Neural cell (in vitro differentiated cells): ENCODE measurements at regions not wholly inside any gene's neighbourhood (a gene's known extent, or its start where the extent isn't known, plus 50 kb on each side); places are given as distances from the start of the nearest gene placed in this dataset.

Source experiments
- H2AFZ ChIP-seq: fragments of 200-600, 300-800 bp; sonication (generic), shearing (Covaris generic); 2 replicates; pipeline ENCODE4 v1.6.0; 2014; ENCODE audit warnings: low read depth, mild to moderate bottlenecking, antibody characterized with exemption, low read length, moderate library complexity
- H3F3A ChIP-seq: fragments of 200-600 bp; shearing (Covaris generic); 2 replicates; pipeline ENCODE4 v1.6.1; 2016; ENCODE audit warnings: mild to moderate bottlenecking, moderate library complexity, mixed read lengths, antibody characterized with exemption, low read length; ENCODE audit not compliant: insufficient read depth, poor library complexity, severe bottlenecking
- H3K27ac ChIP-seq: fragments of 200-600, 300-800 bp; sonication (generic), shearing (Covaris generic); 2 replicates; pipeline ENCODE4 v1.5.1; 2014; ENCODE audit warnings: mild to moderate bottlenecking, low read length, moderate library complexity
- H3K27me3 ChIP-seq: fragments of 300-800, 200-600 bp; sonication (generic), shearing (Covaris generic); 2 replicates; pipeline ENCODE4 v1.6.0; 2014; ENCODE audit warnings: mild to moderate bottlenecking, low read depth, low read length, moderate library complexity; ENCODE audit not compliant: insufficient read depth
- H3K36me3 ChIP-seq: fragments of 300-800, 200-600 bp; sonication (generic), shearing (Covaris generic); 2 replicates; pipeline ENCODE4 v1.5.1; 2014; ENCODE audit warnings: mild to moderate bottlenecking, antibody characterized with exemption, low read length, moderate library complexity; ENCODE audit not compliant: insufficient read depth
- H3K4me2 ChIP-seq: fragments of 300-800, 200-600 bp; sonication (generic), shearing (Covaris generic); 2 replicates; pipeline ENCODE4 v1.6.0; 2014; ENCODE audit warnings: mild to moderate bottlenecking, low read length
- H3K4me3 ChIP-seq: fragments of 300-800, 200-600 bp; sonication (generic), shearing (Covaris generic); 2 replicates; pipeline ENCODE4 v1.5.1; 2014; ENCODE audit warnings: mild to moderate bottlenecking, low read length, moderate library complexity
- H3K79me2 ChIP-seq: fragments of 200-600 bp; shearing (Covaris generic); replicated peaks from 2 replicates; pipeline ENCODE4 v1.6.0; 2014; ENCODE audit warnings: mild to moderate bottlenecking, low read length, moderate library complexity; ENCODE audit not compliant: insufficient read depth
- H3K9ac ChIP-seq: fragments of 300-800, 200-600 bp; sonication (generic), shearing (Covaris generic); 2 replicates; pipeline ENCODE4 v1.6.1; 2016; ENCODE audit warnings: mild to moderate bottlenecking, low read length, mixed read lengths
- H3K9me2 ChIP-seq: fragments of 200-600 bp; shearing (Covaris generic); 2 replicates; pipeline ENCODE4 v1.6.1; 2016; ENCODE audit warnings: mild to moderate bottlenecking, low read length, mixed read lengths; ENCODE audit not compliant: insufficient read depth
- H3K9me3 ChIP-seq: fragments of 200-600, 300-800 bp; sonication (generic), shearing (Covaris generic); 2 replicates; pipeline ENCODE4 v1.6.1; 2016; ENCODE audit warnings: mild to moderate bottlenecking, mixed run types, low read length, moderate library complexity, mixed read lengths
- H4K20me1 ChIP-seq: fragments of 200-600 bp; shearing (Covaris generic); 2 replicates; pipeline ENCODE4 v1.6.1; 2016; ENCODE audit warnings: mild to moderate bottlenecking, mixed run types; ENCODE audit not compliant: insufficient read depth
- EP300 ChIP-seq: fragments of 450-650 bp; conservative IDR thresholded peaks from 2 replicates; pipeline ENCODE4 v1.6.1; 2014; ENCODE audit warnings: antibody characterized with exemption, mild to moderate bottlenecking, moderate library complexity; ENCODE audit not compliant: poor library complexity, severe bottlenecking
- EZH2 ChIP-seq: fragments of 200-600, 300-800 bp; shearing (Covaris generic), sonication (generic); IDR thresholded peaks from 2 replicates; pipeline ENCODE4 v1.6.1; 2014; ENCODE audit warnings: antibody characterized with exemption, low read length, borderline replicate concordance, mild to moderate bottlenecking; ENCODE audit not compliant: insufficient read depth, poor library complexity, severe bottlenecking
- MXI1 ChIP-seq: fragments of 450-650 bp; conservative IDR thresholded peaks from 2 replicates; pipeline ENCODE4 v1.6.1; 2014; ENCODE audit warnings: antibody characterized with exemption, mild to moderate bottlenecking; ENCODE audit not compliant: poor library complexity, severe bottlenecking
- POLR2AphosphoS5 ChIP-seq: IDR thresholded peaks from 2 replicates; pipeline ENCODE4 v1.6.1; 2012
- RAD21 ChIP-seq: fragments of 450-650 bp; conservative IDR thresholded peaks from 2 replicates; pipeline ENCODE4 v1.6.1; 2014; ENCODE audit warnings: antibody characterized with exemption, mild to moderate bottlenecking, moderate library complexity
- SMC3 ChIP-seq: fragments of 450-650 bp; conservative IDR thresholded peaks from 2 replicates; pipeline ENCODE4 v1.6.1; 2014; ENCODE audit warnings: antibody characterized with exemption, mild to moderate bottlenecking, moderate library complexity; ENCODE audit not compliant: poor library complexity
- TAF1 ChIP-seq: IDR thresholded peaks from 2 replicates; pipeline ENCODE4 v1.6.1; 2012; ENCODE audit warnings: low read depth
- TF ChIP-seq, protein P1 (sequence below): IDR thresholded peaks from 2 replicates; pipeline ENCODE4 v1.6.1; 2012; ENCODE audit warnings: borderline replicate concordance
- TF ChIP-seq, protein P2 (sequence below): fragments of 450-650 bp; IDR thresholded peaks from 2 replicates; pipeline ENCODE4 v1.5.1; 2014; ENCODE audit warnings: antibody characterized with exemption, mild to moderate bottlenecking, moderate library complexity; ENCODE audit not compliant: poor library complexity, severe bottlenecking

DNA sequence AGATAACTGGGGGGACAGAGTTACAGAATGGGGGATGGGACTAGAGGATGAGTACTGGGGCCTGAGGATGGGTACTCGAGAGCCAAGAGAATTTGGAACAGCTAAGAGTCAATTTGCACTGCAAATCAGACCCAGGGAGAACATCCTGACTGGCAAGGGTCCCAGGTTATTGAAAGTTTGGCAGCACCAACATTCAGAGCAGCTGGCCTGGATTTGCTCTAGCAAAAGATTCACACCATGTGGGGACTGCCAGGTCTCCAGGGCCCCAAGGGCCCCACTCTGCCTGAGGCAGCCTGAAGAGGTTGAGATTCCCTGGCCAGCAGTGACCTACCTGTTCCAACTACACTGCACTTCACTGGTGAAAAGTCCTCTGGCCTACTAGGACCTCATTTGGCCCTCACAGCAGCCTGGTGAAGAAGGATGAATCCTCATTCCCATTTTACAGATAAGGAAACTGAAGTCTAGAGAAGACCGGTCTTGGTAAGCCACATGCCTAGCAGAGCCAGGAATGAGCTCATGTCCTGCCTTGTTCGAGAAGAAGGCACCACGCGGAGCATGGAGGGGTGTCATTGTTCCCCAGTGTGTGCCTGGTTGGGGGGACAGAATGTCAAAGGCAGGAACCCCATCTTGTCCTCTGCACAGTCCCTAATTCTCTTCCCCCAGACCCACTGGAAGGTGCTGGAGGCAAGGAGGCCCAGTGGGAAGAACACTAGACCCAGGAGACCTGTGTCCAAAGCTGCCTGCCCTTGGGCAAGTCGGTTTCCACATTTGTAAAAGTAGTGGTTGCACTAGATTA lies 258.6 kb downstream of the TNS1 start:
- no peaks in the 10 kb centered on the region for H3K27me3 ChIP-seq
- H2AFZ ChIP-seq: no peak overlapping the region
- H3K9me3 ChIP-seq: no peaks in the 10 kb centered on the region
- no peaks in the 10 kb centered on the region for H3K9me2 ChIP-seq
- H3K36me3 ChIP-seq: no peaks in the 10 kb centered on the region
- no peak overlapping the region for H3K4me2 ChIP-seq
- H4K20me1 ChIP-seq: no peaks in the 10 kb centered on the region
- H3F3A ChIP-seq: no peaks in the 10 kb centered on the region
- no peak overlapping the region for H3K4me3 ChIP-seq
- H3K9ac ChIP-seq: no peak overlapping the region
- no peaks in the 10 kb centered on the region for H3K79me2 ChIP-seq
- TF ChIP-seq RAD21 (no peak), EP300 (no peak), TAF1 (no peak), POLR2AphosphoS5 (no peak), EZH2 (no peak), SMC3 (no peak), MXI1 (no peak)
- TF ChIP-seq, protein P1, sequence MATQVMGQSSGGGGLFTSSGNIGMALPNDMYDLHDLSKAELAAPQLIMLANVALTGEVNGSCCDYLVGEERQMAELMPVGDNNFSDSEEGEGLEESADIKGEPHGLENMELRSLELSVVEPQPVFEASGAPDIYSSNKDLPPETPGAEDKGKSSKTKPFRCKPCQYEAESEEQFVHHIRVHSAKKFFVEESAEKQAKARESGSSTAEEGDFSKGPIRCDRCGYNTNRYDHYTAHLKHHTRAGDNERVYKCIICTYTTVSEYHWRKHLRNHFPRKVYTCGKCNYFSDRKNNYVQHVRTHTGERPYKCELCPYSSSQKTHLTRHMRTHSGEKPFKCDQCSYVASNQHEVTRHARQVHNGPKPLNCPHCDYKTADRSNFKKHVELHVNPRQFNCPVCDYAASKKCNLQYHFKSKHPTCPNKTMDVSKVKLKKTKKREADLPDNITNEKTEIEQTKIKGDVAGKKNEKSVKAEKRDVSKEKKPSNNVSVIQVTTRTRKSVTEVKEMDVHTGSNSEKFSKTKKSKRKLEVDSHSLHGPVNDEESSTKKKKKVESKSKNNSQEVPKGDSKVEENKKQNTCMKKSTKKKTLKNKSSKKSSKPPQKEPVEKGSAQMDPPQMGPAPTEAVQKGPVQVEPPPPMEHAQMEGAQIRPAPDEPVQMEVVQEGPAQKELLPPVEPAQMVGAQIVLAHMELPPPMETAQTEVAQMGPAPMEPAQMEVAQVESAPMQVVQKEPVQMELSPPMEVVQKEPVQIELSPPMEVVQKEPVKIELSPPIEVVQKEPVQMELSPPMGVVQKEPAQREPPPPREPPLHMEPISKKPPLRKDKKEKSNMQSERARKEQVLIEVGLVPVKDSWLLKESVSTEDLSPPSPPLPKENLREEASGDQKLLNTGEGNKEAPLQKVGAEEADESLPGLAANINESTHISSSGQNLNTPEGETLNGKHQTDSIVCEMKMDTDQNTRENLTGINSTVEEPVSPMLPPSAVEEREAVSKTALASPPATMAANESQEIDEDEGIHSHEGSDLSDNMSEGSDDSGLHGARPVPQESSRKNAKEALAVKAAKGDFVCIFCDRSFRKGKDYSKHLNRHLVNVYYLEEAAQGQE: no peak
- TF ChIP-seq, protein P2, sequence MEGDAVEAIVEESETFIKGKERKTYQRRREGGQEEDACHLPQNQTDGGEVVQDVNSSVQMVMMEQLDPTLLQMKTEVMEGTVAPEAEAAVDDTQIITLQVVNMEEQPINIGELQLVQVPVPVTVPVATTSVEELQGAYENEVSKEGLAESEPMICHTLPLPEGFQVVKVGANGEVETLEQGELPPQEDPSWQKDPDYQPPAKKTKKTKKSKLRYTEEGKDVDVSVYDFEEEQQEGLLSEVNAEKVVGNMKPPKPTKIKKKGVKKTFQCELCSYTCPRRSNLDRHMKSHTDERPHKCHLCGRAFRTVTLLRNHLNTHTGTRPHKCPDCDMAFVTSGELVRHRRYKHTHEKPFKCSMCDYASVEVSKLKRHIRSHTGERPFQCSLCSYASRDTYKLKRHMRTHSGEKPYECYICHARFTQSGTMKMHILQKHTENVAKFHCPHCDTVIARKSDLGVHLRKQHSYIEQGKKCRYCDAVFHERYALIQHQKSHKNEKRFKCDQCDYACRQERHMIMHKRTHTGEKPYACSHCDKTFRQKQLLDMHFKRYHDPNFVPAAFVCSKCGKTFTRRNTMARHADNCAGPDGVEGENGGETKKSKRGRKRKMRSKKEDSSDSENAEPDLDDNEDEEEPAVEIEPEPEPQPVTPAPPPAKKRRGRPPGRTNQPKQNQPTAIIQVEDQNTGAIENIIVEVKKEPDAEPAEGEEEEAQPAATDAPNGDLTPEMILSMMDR: no peak
- H3K27ac ChIP-seq: no peak overlapping the region

DNA sequence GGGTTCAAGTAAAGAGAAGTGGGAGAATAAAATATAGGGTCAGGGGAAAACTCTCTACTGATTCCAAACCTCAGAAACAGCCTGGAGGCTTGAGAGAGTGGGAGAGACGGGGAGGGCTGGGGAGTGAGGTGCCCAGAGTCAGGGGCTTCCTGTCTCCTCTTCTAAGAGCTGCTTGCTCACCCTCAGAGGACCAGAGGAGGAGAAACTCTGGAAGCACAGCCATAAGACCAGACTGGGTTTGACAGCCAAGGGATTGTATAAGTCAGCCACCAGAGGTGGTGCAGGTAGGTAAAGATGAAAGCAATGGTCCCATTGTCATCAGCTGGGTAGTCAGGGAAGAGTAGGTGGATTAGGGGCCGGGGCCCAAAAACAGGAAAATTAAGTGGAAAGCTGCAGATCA lies 259.4 kb downstream of the TNS1 start:
- H3F3A ChIP-seq: no peaks in the 10 kb centered on the region
- TF ChIP-seq MXI1: no peak
- TF ChIP-seq RAD21: no peak
- no peak for TF ChIP-seq SMC3
- H3K36me3 ChIP-seq: no peaks in the 10 kb centered on the region
- no peak overlapping the region for H3K9ac ChIP-seq
- H3K9me2 ChIP-seq: no peaks in the 10 kb centered on the region
- no peaks in the 10 kb centered on the region for H3K79me2 ChIP-seq
- no peaks in the 10 kb centered on the region for H4K20me1 ChIP-seq
- H3K9me3 ChIP-seq: no peaks in the 10 kb centered on the region
- no peak overlapping the region for H2AFZ ChIP-seq
- H3K4me3 ChIP-seq: no peak overlapping the region
- no peak overlapping the region for H3K4me2 ChIP-seq
- H3K27ac ChIP-seq: no peak overlapping the region
- H3K27me3 ChIP-seq: no peaks in the 10 kb centered on the region
